ENCODE measurements at regions not wholly inside any gene's neighbourhood (a gene's known extent, or its start where the extent isn't known, plus 50 kb on each side); places are given as distances from the start of the nearest gene placed in this dataset.

- no peak for ATAC-seq
These were observed 703.4 kb downstream of the EPM2A start for GRCh38 chr6:145031962-145032361.

- ATAC-seq, result no peak
These were observed 702.7 kb downstream of the EPM2A start for GRCh38 chr6:145032562-145033145.

- ATAC-seq, result no peak
These were observed 700.7 kb downstream of the EPM2A start for GRCh38 chr6:145034664-145035063.

DNA sequence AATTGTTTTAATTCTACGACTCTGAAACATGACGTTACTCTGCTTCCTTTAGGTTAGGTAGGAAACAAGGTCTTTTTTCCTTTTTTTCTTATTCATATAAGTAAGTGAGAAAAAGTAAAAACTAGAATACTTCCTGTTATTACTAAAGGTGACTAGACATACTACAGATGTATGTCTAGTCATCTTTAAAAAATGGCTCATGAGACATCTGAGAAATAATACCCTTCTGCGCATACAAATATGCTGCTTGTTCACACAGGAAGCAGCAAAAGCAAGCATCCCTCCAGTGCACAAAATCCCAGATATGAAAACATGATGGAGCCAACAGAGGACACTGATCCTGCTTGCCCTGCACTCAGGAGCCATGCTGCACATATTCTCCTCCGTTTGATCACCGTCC is 699.1 kb downstream of the EPM2A start:
- no peak for ATAC-seq

- ATAC-seq, result peak; percentile 61
These were observed 698.3 kb downstream of the EPM2A start for GRCh38 chr6:145036848-145037567.

DNA sequence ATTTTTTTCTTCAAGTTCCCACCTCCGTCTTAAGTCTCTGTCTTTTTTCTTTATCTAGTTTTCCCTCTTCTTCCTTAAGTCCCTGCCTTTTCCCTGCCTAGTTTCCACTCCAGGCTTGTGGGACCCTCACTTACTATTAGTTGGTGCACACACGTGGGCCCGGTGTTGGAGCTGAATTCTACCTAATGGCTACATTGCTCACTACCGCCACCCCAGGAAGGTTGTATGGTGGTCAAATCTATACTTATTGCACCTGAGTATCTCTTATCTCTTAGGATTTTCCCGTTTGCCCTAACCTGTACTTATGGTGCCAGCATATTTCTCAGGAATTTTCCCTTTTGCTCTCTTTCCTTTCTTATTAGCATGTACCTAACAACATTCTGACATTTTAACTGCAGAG is 692.8 kb downstream of the EPM2A start:
- no peak for ATAC-seq

DNA sequence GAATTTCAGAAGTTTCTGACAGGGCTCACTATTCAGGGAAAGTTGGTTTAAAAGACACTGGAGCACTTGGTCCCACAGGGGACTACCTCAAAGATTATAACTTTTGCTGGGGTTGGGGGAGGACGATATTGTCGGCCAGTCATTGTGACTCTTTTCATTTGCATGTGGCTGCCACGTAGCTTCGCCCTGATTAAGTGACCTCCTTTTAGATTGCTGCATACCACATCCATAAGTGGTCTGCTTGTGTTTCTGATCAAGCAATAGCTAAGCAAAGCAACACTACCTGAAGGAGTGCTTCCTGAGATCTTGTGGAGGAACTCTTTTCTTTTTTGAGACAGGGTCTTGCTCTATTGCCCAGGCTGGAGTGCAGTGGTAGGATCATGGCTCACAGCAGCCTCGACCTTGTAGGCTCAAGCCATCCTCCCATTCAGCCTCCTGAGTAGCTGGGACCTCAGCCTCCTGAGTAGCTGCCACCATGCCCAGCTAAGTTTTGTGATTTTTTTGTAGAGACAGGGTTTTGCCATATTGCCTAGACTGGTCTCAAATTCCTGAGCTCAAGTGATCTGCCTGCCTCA is 691.3 kb downstream of the EPM2A start:
- no peak for ATAC-seq

DNA sequence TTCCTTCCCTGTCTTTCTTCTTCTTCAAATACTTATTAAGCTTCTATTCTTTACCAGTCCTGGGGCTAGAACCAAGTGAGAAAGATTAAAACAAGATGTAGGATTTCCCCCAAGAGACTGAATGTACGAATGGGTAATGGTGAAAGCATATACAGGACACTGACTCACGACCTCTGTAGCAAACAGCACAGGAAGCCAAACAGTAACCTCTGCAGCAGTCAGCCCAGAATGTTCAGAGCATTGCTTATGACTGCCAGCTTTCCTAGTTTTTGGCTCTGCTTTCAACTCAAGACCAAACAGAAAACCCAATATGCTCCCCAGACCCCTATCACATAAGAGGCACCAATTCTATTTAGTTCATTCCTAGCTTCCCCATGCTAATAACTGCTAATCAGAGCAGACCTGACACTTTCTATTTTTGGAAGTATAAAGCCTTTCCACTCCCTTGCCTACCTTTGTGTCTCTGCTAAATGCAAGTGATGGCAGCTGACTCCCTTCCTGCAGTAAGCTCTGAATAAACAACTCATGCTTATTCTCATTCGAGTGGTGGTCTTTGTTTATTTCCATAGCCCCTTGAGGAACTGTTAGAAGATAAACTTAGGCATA is 690.6 kb downstream of the EPM2A start:
- no peak for ATAC-seq

DNA sequence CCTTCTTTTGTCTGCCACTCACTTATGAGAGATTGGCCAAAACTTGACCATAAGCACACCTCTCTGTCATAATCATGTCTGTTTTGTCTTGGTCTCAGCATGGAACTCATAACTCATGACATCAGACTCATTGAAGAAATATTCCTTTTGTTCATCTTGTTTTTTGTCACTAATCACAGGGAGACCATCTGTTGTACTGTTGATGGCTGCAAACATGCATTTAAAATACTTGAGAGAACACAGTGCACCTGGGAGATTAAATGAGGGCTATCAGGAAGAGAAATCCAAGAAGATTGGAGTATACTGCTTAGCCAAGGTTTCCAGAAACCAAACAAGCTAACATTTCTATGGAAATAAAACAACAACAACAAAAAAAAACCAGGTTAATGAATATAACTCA is 689.7 kb downstream of the EPM2A start:
- no peak for ATAC-seq

DNA sequence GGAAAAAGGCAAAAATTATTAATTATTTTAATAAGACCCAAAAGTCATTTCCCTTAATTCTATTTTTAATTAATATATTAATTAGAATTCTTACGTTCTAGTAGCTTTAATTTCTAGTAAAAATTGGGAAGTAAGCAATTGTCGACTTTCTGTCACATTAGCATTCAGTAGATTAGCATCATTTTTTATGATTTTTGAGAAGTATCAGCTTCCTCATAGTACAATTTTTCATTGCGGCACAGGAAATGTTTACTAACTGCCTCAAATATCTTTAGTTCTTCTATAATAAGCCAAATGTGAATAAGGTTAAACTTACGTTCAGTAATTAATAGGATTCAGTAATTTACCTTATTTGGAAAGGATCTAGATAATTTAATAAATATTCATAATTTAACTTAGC is 687.4 kb downstream of the EPM2A start:
- no peak for ATAC-seq

DNA sequence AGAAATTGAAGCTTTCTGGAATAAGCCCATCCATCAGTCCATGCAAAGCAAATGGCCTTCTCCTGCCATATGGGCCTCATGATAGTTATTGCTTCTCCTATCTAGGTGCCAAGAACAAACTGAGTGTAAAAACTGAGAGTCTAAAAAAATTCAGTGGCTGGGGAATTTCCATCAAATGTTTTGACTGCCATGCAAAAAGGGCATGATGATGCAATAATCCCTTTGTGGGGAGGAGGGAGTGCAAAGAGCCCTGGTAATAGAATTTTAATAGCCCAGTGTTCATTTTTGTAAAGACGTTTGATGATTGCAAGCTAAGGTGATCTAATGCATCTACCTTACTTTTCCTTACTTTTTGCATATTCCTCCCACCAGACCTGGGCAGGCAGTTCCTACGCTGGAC is 683.7 kb downstream of the EPM2A start:
- no peak for ATAC-seq

- no peak for ATAC-seq
These were observed 679.8 kb downstream of the EPM2A start for GRCh38 chr6:145055567-145055966.

- ATAC-seq, result no peak
These were observed 674.6 kb downstream of the EPM2A start for GRCh38 chr6:145060714-145061113.

DNA sequence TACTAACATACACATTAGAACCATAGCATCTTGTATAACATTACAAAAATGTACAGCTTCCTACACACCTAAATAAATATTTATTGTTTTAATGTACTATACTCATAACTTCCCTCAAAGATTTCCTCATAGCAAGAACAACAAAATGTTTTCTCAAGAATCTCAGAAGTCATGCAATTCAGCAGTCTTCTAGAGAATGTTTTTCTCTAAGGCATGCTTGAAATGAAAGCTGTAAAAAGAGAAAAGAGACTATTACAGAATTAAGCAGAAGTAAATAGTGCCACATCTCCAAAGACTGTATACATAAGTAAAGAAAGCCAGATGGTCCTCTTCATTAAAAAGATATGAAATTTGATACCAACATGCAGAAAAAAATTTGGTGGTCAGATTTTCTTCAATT is 672.2 kb downstream of the EPM2A start:
- no peak for ATAC-seq

DNA sequence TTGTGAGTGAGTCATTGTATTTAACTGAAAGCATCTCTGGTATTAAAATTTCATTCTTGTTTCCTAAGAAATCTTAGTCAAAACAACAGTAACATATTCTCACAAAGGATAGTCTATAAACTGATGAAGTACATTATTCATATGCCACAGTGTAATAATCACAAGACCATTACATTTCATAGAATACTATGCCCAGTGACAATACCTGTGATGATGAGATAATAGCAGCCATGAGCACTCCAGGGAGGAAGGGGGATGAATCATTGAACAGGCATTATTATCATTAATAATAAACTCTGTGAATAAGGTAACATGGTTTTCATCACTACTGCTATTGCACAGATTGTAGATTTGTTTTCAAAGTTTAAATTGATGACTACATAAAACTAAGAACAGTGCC is 667.9 kb downstream of the EPM2A start:
- no peak for ATAC-seq

- no peak for ATAC-seq
These were observed 666.7 kb downstream of the EPM2A start for GRCh38 chr6:145068577-145068976.

GRCh38 chr6:145069966-145070365 is 665.4 kb downstream of the EPM2A start:
- no peak for ATAC-seq

- no peak for ATAC-seq
These were observed 664.5 kb downstream of the EPM2A start for GRCh38 chr6:145070791-145071190.

DNA sequence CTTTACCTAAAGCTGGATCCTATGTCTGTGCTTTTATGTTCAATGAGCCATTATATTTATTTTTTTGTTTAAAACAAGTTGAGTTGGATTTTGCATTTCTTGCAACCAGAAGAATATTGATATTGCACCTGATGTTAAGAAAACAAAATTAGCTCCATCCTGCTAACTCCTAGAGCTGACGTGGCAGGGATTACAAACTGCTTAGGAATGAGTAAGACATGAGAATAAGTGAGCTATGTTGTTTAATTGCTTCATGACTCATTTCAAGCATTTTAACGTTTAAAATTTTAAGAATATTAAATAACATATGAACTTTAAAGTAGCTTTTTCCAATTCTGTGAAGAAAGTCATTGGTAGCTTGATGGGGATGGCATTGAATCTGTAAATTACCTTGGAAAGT is 663.5 kb downstream of the EPM2A start:
- peak; percentile 55 for ATAC-seq

- ATAC-seq, result no peak
These were observed 661.5 kb downstream of the EPM2A start for GRCh38 chr6:145073811-145074210.

DNA sequence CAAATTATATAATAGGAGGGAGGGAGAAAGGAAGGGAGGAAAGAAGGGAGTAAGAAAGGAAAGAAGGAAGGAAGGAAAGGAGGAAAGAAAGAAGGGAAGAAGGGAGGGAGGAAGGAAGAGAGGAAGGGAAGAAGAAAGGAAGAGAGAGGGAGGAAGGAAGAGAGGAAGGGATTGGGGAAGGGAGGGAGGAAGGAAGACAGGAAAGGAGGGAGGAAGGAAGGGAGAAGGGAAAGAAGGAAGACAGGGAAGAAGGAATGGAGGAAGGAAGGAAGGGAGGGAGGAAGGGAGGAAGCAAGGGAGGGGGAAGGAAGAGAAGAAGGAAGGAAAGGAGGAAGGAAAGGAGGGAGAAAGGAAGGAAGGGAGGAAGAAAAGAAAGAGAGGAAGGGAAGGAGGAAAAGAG is 660.5 kb downstream of the EPM2A start:
- no peak for ATAC-seq

- ATAC-seq, result no peak
These were observed 659.9 kb downstream of the EPM2A start for GRCh38 chr6:145075425-145075824.

GRCh38 chr6:145076115-145076841 is 659.0 kb downstream of the EPM2A start:
- no peak for ATAC-seq
